Activated naive CD4-positive, alpha-beta T cell treated with anti-CD3 and anti-CD28 coated beads for 36 hours (primary cell): ENCODE measurements at regions not wholly inside any gene's neighbourhood (a gene's known extent, or its start where the extent isn't known, plus 50 kb on each side); places are given as distances from the start of the nearest gene placed in this dataset.

ENCODE experiments used
- CTCF ChIA-PET: fragments of 350-600 bp; sonication (Branson Sonifier 250); formaldehyde crosslinking; loops from one replicate; lab custom pipeline; 2021; ENCODE audit warnings: antibody characterized with exemption; lab: Charles Lee
- DNase-seq: peaks from one replicate; pipeline ENCODE4 v3.0.0-alpha.2; 2020
- H3K27ac Mint-ChIP-seq: one replicate; pipeline ENCODE4 v1.8.0; 2021; ENCODE audit warnings: mild to moderate bottlenecking, mixed read lengths
- H3K27me3 Mint-ChIP-seq: one replicate; pipeline ENCODE4 v1.8.0; 2021; ENCODE audit warnings: low read depth, mixed read lengths
- H3K36me3 Mint-ChIP-seq: one replicate; pipeline ENCODE4 v1.8.0; 2021; ENCODE audit warnings: low read depth, mixed read lengths
- H3K4me1 Mint-ChIP-seq: one replicate; pipeline ENCODE4 v1.8.0; 2021; ENCODE audit warnings: low read depth, mixed read lengths
- H3K4me3 Mint-ChIP-seq: one replicate; pipeline ENCODE4 v1.8.0; 2021; ENCODE audit warnings: mild to moderate bottlenecking, moderate library complexity, mixed read lengths
- H3K9me3 Mint-ChIP-seq: one replicate; pipeline ENCODE4 v1.8.0; 2021; ENCODE audit warnings: mixed read lengths
- intact Hi-C: fragments of 100-400 bp; cut with micrococcal nuclease; formaldehyde crosslinking; loops from one replicate; pipeline ENCODE4 v1.15.1; 2023

DNA sequence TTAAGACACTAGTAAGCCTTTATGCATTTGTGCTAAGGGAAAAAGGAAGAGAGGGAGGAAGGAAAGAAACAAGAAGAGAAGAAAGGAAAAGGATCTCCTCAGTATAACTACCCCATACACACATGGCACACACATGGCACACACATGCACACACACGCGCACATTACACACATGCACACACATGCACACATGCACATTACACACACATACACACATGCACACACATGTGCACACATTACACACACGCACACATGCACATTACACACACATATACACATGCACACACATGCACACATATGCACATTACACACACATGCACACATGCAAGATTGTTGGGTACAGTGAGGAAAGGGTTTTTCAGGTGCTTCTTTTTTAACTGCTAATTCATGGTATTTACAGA lies 311.2 kb downstream of the SKIDA1 start:
- DNase-seq = no peak
- Mint-ChIP-seq H3K4me3 (no peak overlapping the region), H3K27me3 (peaks cover 9% of the 10 kb centered on the region), H3K27ac (no peak overlapping the region), H3K9me3 (no peaks in the 10 kb centered on the region), H3K4me1 (no peaks in the 10 kb centered on the region), H3K36me3 (no peaks in the 10 kb centered on the region)
- intact Hi-C loops = no loop called here
- CTCF ChIA-PET = no interaction called here

- no peaks in the 10 kb centered on the region for H3K9me3 Mint-ChIP-seq
- H3K27ac Mint-ChIP-seq = no peak overlapping the region
- DNase-seq = no peak
- H3K36me3 Mint-ChIP-seq = no peaks in the 10 kb centered on the region
- no peak overlapping the region for H3K4me3 Mint-ChIP-seq
- CTCF ChIA-PET = no interaction called here
- intact Hi-C loops = no loop called here
- peaks cover 12% of the 10 kb centered on the region for H3K27me3 Mint-ChIP-seq
- no peaks in the 10 kb centered on the region for H3K4me1 Mint-ChIP-seq
Observed at GRCh38 chr10:21213381-21213780, 312.1 kb downstream of the SKIDA1 start.

- peaks cover 2% of the 10 kb centered on the region for H3K9me3 Mint-ChIP-seq
- H3K27ac Mint-ChIP-seq = no peak overlapping the region
- H3K27me3 Mint-ChIP-seq = peaks cover 12% of the 10 kb centered on the region
- no peak overlapping the region for H3K4me3 Mint-ChIP-seq
- no peaks in the 10 kb centered on the region for H3K4me1 Mint-ChIP-seq
- no peaks in the 10 kb centered on the region for H3K36me3 Mint-ChIP-seq
- DNase-seq = no peak
- intact Hi-C loops = no loop called here
- CTCF ChIA-PET = no interaction called here
Observed at GRCh38 chr10:21212912-21213311, 312.6 kb downstream of the SKIDA1 start.

DNA sequence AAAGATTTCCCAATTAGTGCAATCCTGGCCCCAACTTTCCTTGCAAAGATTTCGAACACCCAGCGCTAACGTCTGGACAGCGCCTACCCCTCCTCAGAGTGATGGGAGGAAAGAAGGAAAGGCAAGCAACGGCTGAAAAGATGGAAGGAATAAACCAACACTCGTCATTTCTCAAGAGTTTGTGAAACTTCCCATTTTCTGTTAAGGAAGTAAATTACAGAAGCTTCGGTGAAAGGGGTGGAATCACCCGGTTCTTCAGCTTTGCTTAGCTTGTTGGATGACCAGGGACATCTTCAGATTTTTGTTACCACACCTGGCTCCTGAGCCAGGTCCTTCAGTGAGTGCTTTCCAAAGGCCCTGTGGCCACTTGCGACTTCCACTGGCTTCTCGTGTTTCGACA lies 313.1 kb downstream of the SKIDA1 start:
- H3K36me3 Mint-ChIP-seq = no peaks in the 10 kb centered on the region
- intact Hi-C loops = no loop called here
- H3K4me1 Mint-ChIP-seq = no peaks in the 10 kb centered on the region
- no peak overlapping the region for H3K27ac Mint-ChIP-seq
- peaks cover 12% of the 10 kb centered on the region for H3K27me3 Mint-ChIP-seq
- peaks cover 8% of the 10 kb centered on the region for H3K9me3 Mint-ChIP-seq
- no peak for DNase-seq
- CTCF ChIA-PET = no interaction called here
- H3K4me3 Mint-ChIP-seq = no peak overlapping the region

DNA sequence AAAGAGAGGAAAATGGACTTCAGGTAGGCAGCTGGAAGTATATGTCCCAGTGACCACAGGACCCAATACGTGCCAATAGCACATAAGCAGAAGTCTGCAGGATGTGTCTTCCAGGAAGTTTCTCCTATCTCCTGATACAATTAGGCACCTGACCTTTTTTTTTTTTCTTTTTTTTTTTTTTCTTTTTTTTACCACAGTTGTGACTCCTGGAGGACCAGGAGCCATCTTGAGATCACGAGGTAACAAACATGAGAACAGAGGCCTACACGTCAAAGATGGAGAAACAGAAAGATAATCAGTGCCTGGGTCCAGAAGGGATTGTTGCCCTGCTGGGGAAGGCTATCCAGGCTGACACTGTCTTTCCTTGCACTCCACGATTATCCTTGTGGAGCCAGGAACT lies 312.4 kb upstream of the NEBL start:
- H3K36me3 Mint-ChIP-seq = no peaks in the 10 kb centered on the region
- H3K27ac Mint-ChIP-seq = no peak overlapping the region
- H3K4me3 Mint-ChIP-seq = no peak overlapping the region
- H3K4me1 Mint-ChIP-seq = no peaks in the 10 kb centered on the region
- intact Hi-C loops = no loop called here
- DNase-seq = no peak
- H3K9me3 Mint-ChIP-seq = peaks cover 8% of the 10 kb centered on the region
- H3K27me3 Mint-ChIP-seq = peaks cover 10% of the 10 kb centered on the region
- CTCF ChIA-PET = no interaction called here

GRCh38 chr10:21208666-21209316 lies 311.7 kb upstream of the NEBL start:
- H3K4me1 Mint-ChIP-seq = no peaks in the 10 kb centered on the region
- H3K36me3 Mint-ChIP-seq = no peaks in the 10 kb centered on the region
- H3K9me3 Mint-ChIP-seq = peaks cover 8% of the 10 kb centered on the region
- CTCF ChIA-PET = no interaction called here
- intact Hi-C loops = no loop called here
- no peak for DNase-seq
- H3K27me3 Mint-ChIP-seq = peaks cover 15% of the 10 kb centered on the region
- no peak overlapping the region for H3K4me3 Mint-ChIP-seq
- H3K27ac Mint-ChIP-seq = no peak overlapping the region

DNA sequence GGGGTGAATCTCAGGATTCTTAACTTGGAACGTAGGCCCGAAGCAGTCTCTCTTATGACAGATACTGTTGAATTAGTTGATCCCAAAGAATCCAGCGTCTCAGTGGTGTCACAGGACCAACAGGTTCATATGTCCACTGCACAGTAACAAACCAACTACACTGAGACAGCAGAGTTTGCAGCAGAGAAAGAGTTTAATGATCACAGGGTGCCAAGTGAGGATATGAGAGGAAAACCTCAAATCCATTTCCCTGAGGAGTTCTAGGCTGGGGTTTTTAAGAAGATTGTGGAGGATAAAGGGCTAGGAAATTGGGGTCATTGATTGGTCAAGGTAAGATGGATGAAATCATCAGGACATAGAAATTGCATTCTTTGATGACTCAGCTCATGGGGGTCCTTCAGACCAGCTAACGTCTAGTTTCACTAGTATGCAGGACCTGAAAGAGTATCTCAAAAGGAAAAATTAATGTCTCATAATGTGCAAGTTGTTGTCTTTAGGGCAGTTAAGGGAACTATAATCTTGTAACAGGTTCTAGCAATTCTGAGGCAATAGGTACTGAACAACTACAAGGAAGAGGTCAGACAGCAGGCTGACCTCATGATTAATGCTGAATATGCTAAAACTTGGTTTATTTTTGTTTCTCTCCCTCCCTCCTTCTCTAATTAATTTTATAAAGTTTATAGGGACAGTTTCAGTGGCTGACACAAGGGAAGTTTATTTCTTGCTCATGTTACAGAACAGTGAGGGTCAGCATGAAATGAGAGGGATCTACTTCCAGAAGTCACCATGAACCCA lies 310.9 kb upstream of the NEBL start:
- CTCF ChIA-PET = no interaction called here
- H3K27me3 Mint-ChIP-seq = peaks cover 17% of the 10 kb centered on the region
- intact Hi-C loops = no loop called here
- H3K36me3 Mint-ChIP-seq = no peaks in the 10 kb centered on the region
- peaks cover 8% of the 10 kb centered on the region for H3K9me3 Mint-ChIP-seq
- H3K4me1 Mint-ChIP-seq = no peaks in the 10 kb centered on the region
- H3K4me3 Mint-ChIP-seq = no peak overlapping the region
- no peak for DNase-seq
- H3K27ac Mint-ChIP-seq = no peak overlapping the region

DNA sequence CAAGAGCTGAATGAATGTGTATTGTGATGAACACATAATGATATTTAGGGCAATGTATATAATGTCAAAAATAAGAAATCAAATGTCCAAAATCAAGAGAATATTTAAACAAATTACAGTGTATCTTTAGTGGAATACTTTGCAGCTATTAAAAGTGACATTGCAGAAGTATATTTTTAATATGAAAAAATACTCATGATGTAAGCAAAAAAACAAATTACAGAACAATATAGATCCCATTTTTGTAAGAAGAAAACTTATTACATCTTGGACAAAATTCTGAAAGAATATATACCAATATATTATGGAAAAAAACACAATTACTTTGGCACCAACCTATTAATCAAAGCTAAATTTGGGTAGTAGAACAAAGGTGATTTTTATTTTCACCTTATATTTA lies 308.2 kb upstream of the NEBL start:
- Mint-ChIP-seq H3K36me3 (no peaks in the 10 kb centered on the region), H3K4me1 (no peaks in the 10 kb centered on the region), H3K27ac (no peak overlapping the region), H3K4me3 (no peak overlapping the region), H3K9me3 (peaks cover 8% of the 10 kb centered on the region), H3K27me3 (peaks cover 19% of the 10 kb centered on the region)
- no peak for DNase-seq
- intact Hi-C loops = no loop called here
- CTCF ChIA-PET = no interaction called here

GRCh38 chr10:21203473-21204107 lies 306.5 kb upstream of the NEBL start:
- H3K9me3 Mint-ChIP-seq = peaks cover 8% of the 10 kb centered on the region
- CTCF ChIA-PET = no interaction called here

DNA sequence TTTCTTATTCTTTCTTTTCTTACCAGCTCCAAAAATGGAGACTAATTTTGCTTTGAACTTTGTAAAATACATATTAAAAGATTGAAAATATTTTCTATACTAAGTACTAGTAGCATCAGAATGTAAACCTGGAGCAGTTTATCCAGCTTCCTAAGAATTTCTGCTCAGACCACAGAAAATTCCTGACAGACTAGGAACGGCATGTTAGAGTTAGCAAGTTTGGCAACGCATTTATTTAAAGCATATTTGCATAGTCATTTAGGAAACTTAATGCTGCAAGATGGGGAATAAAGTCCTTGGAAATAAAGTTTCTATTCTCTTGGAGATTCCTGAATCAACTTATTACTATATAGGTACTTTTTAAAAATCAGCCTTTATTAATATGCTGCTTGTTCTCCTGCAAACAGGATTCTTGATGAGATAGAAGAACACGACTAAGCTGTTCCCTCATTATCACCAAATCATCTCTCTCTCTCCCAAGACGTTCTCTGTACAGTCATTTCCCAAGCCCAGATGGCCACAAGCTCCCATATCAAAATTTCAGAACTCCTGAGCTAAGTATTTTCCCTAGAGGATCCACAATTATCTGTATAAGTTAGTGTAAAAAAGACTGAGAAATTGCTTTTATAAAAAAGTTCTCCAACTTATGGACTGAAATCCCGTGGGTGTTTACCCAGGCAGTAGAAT lies 305.8 kb upstream of the NEBL start:
- Mint-ChIP-seq H3K27ac (no peak overlapping the region), H3K4me1 (no peaks in the 10 kb centered on the region), H3K4me3 (no peak overlapping the region), H3K9me3 (peaks cover 12% of the 10 kb centered on the region), H3K27me3 (peaks cover 24% of the 10 kb centered on the region), H3K36me3 (peaks cover 2% of the 10 kb centered on the region)
- CTCF ChIA-PET = no interaction called here
- intact Hi-C loops = no loop called here
- no peak for DNase-seq

More at GRCh38 chr10:21203473-21204107, 306.5 kb upstream of the NEBL start:
- Mint-ChIP-seq H3K27ac (no peak overlapping the region), H3K27me3 (peaks cover 21% of the 10 kb centered on the region), H3K36me3 (peaks cover under 1% of the 10 kb centered on the region), H3K4me1 (no peaks in the 10 kb centered on the region), H3K4me3 (no peak overlapping the region)
- intact Hi-C loops = no loop called here
- no peak for DNase-seq

GRCh38 chr10:21199501-21199900 lies 302.4 kb upstream of the NEBL start:
- Mint-ChIP-seq H3K4me3 (no peak overlapping the region), H3K27ac (no peak overlapping the region), H3K27me3 (peaks cover 26% of the 10 kb centered on the region), H3K36me3 (peaks cover 2% of the 10 kb centered on the region), H3K9me3 (peaks cover 14% of the 10 kb centered on the region), H3K4me1 (no peaks in the 10 kb centered on the region)
- CTCF ChIA-PET = no interaction called here
- intact Hi-C loops = no loop called here
- DNase-seq = no peak

- Mint-ChIP-seq H3K27me3 (peaks cover 21% of the 10 kb centered on the region), H3K27ac (no peak overlapping the region), H3K4me1 (no peaks in the 10 kb centered on the region), H3K36me3 (peaks cover 2% of the 10 kb centered on the region), H3K4me3 (no peak overlapping the region), H3K9me3 (peaks cover 15% of the 10 kb centered on the region)
- intact Hi-C loops = no loop called here
- no peak for DNase-seq
- CTCF ChIA-PET = no interaction called here
Observed at GRCh38 chr10:21197838-21198237, 300.7 kb upstream of the NEBL start.
